Stromal cell of bone marrow (primary cell): ENCODE measurements at regions not wholly inside any gene's neighbourhood (a gene's known extent, or its start where the extent isn't known, plus 50 kb on each side); places are given as distances from the start of the nearest gene placed in this dataset.

Experiments
- DNase-seq: peaks from one replicate; pipeline ENCODE4 v3.0.0-alpha.2; 2012; ENCODE audit warnings: low read depth

GRCh38 chr9:106528158-106528557 lies 334.8 kb upstream of the ZNF462 start:
- DNase-seq = no peak

- DNase-seq = no peak
These were observed 333.4 kb upstream of the ZNF462 start for GRCh38 chr9:106529616-106530015.

GRCh38 chr9:106531491-106531890 lies 331.5 kb upstream of the ZNF462 start:
- no peak for DNase-seq

GRCh38 chr9:106532306-106533015 lies 330.5 kb upstream of the ZNF462 start:
- DNase-seq = no peak

GRCh38 chr9:106534800-106535199 lies 328.2 kb upstream of the ZNF462 start:
- no peak for DNase-seq

- DNase-seq = no peak
These were observed 327.5 kb upstream of the ZNF462 start for GRCh38 chr9:106535439-106535838.

GRCh38 chr9:106557996-106558667 lies 304.8 kb upstream of the ZNF462 start:
- no peak for DNase-seq

- DNase-seq = no peak
These were observed 302.4 kb upstream of the ZNF462 start for GRCh38 chr9:106560540-106560939.

GRCh38 chr9:106575823-106576222 lies 287.1 kb upstream of the ZNF462 start:
- no peak for DNase-seq

- no peak for DNase-seq
These were observed 286.7 kb upstream of the ZNF462 start for GRCh38 chr9:106576232-106576760.

- DNase-seq = no peak
These were observed 285.8 kb upstream of the ZNF462 start for GRCh38 chr9:106577121-106577520.

- no peak for DNase-seq
These were observed 282.4 kb upstream of the ZNF462 start for GRCh38 chr9:106580546-106580945.

GRCh38 chr9:106581973-106582372 lies 281.0 kb upstream of the ZNF462 start:
- DNase-seq = no peak

- no peak for DNase-seq
These were observed 279.2 kb upstream of the ZNF462 start for GRCh38 chr9:106583751-106584150.

- peak; percentile 28 for DNase-seq
These were observed 275.9 kb upstream of the ZNF462 start for GRCh38 chr9:106587042-106587441.

- DNase-seq = no peak
These were observed 274.3 kb upstream of the ZNF462 start for GRCh38 chr9:106588626-106589025.

- DNase-seq = no peak
These were observed 272.0 kb upstream of the ZNF462 start for GRCh38 chr9:106590759-106591505.

GRCh38 chr9:106593201-106593600 lies 269.8 kb upstream of the ZNF462 start:
- no peak for DNase-seq

GRCh38 chr9:106596984-106597383 lies 266.0 kb upstream of the ZNF462 start:
- no peak for DNase-seq

GRCh38 chr9:106600955-106601560 lies 261.9 kb upstream of the ZNF462 start:
- no peak for DNase-seq

GRCh38 chr9:106602344-106602743 lies 260.6 kb upstream of the ZNF462 start:
- no peak for DNase-seq

- DNase-seq = no peak
These were observed 249.7 kb upstream of the ZNF462 start for GRCh38 chr9:106613250-106613737.
